ENCODE measurements at regions not wholly inside any gene's neighbourhood (a gene's known extent, or its start where the extent isn't known, plus 50 kb on each side); places are given as distances from the start of the nearest gene placed in this dataset.

DNA sequence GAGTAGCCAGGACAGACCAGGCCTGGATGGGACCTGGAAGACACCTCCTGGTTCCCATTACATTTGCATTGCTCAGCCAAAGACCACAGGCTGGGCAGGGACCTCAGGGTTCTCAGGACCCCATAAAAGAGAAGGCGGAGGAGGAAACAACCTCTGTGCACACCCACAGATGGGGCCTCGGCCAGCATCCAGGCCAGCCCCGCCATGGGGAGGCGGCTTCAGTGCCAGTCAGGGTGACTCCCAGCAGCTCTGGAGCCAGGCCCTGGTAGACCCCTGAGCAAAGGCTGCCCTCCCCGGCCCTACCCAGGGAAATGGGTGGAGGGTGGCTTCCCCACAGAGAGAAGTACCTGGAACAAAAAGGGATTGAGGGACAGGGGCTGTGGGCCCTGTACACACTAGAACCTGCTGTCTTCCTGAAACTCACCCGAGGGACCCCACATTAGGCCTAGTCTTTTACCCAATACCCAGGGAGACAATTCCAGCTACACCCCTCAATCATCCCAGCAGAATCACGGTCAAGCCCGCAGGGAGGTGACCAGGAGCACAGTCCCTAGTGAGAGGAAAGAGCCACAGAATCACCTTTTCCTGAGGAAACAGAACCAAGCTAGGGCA is 64.5 kb downstream of the PSMG1 start:
- ATAC-seq = no peak

DNA sequence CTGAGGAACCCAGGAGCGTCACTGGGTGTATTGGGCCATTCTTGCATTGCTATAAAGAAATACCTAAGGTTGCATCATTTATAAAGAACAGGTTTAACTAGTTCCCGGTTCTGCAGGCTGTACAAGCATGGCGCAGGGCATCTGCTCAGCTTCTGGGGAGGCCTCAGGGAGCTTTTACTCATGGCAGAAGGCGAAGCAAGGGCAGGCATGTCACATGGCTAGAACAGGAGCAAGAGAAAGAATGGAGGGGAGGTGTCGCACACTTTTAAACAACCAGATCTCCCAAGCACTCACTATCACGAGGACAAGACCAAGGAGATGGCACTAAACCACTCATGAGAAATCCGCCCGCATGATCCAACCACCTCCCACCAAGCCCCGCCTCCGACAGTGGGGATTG is 65.2 kb downstream of the PSMG1 start:
- TF ChIP-seq, protein P1, sequence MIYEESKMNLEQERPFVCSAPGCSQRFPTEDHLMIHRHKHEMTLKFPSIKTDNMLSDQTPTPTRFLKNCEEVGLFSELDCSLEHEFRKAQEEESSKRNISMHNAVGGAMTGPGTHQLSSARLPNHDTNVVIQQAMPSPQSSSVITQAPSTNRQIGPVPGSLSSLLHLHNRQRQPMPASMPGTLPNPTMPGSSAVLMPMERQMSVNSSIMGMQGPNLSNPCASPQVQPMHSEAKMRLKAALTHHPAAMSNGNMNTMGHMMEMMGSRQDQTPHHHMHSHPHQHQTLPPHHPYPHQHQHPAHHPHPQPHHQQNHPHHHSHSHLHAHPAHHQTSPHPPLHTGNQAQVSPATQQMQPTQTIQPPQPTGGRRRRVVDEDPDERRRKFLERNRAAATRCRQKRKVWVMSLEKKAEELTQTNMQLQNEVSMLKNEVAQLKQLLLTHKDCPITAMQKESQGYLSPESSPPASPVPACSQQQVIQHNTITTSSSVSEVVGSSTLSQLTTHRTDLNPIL (CRISPR knock-in tag; IDR thresholded peaks at IDR 0.05; ENCODE audit: low read depth) = no peak
- no peak for TF ChIP-seq GLIS3 (CRISPR knock-in tag; IDR thresholded peaks at IDR 0.05)
- no peak for TF ChIP-seq CSDC2 (CRISPR knock-in tag; IDR thresholded peaks at IDR 0.05)
- no peak for TF ChIP-seq ZNF565 (CRISPR knock-in tag; conservative IDR thresholded peaks at IDR 0.05; ENCODE audit: low read depth)
- no peak for TF ChIP-seq ZFP3 (CRISPR knock-in tag; IDR thresholded peaks at IDR 0.05)
- TF ChIP-seq, protein P2, sequence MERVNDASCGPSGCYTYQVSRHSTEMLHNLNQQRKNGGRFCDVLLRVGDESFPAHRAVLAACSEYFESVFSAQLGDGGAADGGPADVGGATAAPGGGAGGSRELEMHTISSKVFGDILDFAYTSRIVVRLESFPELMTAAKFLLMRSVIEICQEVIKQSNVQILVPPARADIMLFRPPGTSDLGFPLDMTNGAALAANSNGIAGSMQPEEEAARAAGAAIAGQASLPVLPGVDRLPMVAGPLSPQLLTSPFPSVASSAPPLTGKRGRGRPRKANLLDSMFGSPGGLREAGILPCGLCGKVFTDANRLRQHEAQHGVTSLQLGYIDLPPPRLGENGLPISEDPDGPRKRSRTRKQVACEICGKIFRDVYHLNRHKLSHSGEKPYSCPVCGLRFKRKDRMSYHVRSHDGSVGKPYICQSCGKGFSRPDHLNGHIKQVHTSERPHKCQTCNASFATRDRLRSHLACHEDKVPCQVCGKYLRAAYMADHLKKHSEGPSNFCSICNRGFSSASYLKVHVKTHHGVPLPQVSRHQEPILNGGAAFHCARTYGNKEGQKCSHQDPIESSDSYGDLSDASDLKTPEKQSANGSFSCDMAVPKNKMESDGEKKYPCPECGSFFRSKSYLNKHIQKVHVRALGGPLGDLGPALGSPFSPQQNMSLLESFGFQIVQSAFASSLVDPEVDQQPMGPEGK (CRISPR knock-in tag; IDR thresholded peaks at IDR 0.05; ENCODE audit: borderline replicate concordance) = no peak
- TF ChIP-seq ZNF70 (CRISPR knock-in tag; IDR thresholded peaks at IDR 0.05) = no peak
- TF ChIP-seq, protein P3, sequence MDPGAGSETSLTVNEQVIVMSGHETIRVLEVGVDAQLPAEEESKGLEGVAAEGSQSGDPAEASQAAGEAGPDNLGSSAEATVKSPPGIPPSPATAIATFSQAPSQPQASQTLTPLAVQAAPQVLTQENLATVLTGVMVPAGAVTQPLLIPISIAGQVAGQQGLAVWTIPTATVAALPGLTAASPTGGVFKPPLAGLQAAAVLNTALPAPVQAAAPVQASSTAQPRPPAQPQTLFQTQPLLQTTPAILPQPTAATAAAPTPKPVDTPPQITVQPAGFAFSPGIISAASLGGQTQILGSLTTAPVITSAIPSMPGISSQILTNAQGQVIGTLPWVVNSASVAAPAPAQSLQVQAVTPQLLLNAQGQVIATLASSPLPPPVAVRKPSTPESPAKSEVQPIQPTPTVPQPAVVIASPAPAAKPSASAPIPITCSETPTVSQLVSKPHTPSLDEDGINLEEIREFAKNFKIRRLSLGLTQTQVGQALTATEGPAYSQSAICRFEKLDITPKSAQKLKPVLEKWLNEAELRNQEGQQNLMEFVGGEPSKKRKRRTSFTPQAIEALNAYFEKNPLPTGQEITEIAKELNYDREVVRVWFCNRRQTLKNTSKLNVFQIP (CRISPR knock-in tag; IDR thresholded peaks at IDR 0.05; ENCODE audit: borderline replicate concordance, low read depth) = no peak
- TF ChIP-seq SNAI2 (CRISPR knock-in tag; IDR thresholded peaks at IDR 0.05) = no peak
- no peak for TF ChIP-seq ESRRG (CRISPR knock-in tag; IDR thresholded peaks at IDR 0.05)
- no peak for TF ChIP-seq BACH2 (CRISPR knock-in tag; IDR thresholded peaks at IDR 0.05; ENCODE audit: borderline replicate concordance)
- TF ChIP-seq, protein P4, sequence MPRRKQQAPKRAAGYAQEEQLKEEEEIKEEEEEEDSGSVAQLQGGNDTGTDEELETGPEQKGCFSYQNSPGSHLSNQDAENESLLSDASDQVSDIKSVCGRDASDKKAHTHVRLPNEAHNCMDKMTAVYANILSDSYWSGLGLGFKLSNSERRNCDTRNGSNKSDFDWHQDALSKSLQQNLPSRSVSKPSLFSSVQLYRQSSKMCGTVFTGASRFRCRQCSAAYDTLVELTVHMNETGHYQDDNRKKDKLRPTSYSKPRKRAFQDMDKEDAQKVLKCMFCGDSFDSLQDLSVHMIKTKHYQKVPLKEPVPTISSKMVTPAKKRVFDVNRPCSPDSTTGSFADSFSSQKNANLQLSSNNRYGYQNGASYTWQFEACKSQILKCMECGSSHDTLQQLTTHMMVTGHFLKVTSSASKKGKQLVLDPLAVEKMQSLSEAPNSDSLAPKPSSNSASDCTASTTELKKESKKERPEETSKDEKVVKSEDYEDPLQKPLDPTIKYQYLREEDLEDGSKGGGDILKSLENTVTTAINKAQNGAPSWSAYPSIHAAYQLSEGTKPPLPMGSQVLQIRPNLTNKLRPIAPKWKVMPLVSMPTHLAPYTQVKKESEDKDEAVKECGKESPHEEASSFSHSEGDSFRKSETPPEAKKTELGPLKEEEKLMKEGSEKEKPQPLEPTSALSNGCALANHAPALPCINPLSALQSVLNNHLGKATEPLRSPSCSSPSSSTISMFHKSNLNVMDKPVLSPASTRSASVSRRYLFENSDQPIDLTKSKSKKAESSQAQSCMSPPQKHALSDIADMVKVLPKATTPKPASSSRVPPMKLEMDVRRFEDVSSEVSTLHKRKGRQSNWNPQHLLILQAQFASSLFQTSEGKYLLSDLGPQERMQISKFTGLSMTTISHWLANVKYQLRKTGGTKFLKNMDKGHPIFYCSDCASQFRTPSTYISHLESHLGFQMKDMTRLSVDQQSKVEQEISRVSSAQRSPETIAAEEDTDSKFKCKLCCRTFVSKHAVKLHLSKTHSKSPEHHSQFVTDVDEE (CRISPR knock-in tag; IDR thresholded peaks at IDR 0.05) = no peak
- TF ChIP-seq ZNF8 (CRISPR knock-in tag; IDR thresholded peaks at IDR 0.05) = no peak
- TF ChIP-seq, protein P5, sequence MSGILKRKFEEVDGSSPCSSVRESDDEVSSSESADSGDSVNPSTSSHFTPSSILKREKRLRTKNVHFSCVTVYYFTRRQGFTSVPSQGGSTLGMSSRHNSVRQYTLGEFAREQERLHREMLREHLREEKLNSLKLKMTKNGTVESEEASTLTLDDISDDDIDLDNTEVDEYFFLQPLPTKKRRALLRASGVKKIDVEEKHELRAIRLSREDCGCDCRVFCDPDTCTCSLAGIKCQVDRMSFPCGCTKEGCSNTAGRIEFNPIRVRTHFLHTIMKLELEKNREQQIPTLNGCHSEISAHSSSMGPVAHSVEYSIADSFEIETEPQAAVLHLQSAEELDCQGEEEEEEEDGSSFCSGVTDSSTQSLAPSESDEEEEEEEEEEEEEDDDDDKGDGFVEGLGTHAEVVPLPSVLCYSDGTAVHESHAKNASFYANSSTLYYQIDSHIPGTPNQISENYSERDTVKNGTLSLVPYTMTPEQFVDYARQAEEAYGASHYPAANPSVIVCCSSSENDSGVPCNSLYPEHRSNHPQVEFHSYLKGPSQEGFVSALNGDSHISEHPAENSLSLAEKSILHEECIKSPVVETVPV (CRISPR knock-in tag; IDR thresholded peaks at IDR 0.05) = no peak
- TF ChIP-seq RARB (CRISPR knock-in tag; IDR thresholded peaks at IDR 0.05) = no peak
- no peak for TF ChIP-seq OSR1 (CRISPR knock-in tag; IDR thresholded peaks at IDR 0.05)
- TF ChIP-seq ARNTL (CRISPR knock-in tag; IDR thresholded peaks at IDR 0.05; ENCODE audit: borderline replicate concordance, low read depth) = no peak
- TF ChIP-seq TOX (CRISPR knock-in tag; IDR thresholded peaks at IDR 0.05; ENCODE audit: borderline replicate concordance) = no peak
- ATAC-seq = no peak

More for the DNA sequence above, 64.5 kb downstream of the PSMG1 start:
- TF ChIP-seq ZNF70 (CRISPR knock-in tag; IDR thresholded peaks at IDR 0.05) (no peak), PPARA (CRISPR knock-in tag; IDR thresholded peaks at IDR 0.05; ENCODE audit: borderline replicate concordance) (no peak), ZFP3 (CRISPR knock-in tag; IDR thresholded peaks at IDR 0.05) (no peak), RARB (CRISPR knock-in tag; IDR thresholded peaks at IDR 0.05) (no peak)

DNA sequence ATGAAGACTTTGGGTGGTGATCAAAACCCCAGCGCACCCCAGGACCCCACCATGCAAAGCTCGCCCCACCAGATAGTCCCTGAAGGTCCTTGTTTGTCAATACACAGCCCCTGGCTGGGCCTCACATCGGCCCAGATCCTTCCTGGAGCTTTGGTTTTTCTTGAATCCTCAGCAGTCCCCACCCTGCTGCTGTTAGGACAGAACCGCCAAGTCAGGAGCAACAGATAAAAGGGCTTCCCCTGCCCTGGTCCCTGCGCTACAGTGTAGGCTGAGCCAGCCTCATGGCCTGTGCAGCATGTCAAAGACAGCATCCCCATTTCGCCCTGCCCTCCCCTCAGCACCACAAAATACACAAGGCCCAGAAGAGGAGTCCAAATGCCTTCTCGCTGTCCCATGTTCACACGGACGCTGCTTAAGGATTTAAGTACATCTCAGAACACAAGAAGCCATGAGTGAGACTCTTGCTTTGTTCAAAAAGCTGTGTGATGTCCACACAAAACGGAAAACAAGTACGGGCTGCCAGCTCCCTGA is 65.7 kb downstream of the PSMG1 start:
- no peak for TF ChIP-seq ZNF565 (CRISPR knock-in tag; conservative IDR thresholded peaks at IDR 0.05; ENCODE audit: low read depth)
- no peak for TF ChIP-seq ISL1 (CRISPR knock-in tag; IDR thresholded peaks at IDR 0.05)
- no peak for TF ChIP-seq RARB (CRISPR knock-in tag; IDR thresholded peaks at IDR 0.05)
- no peak for TF ChIP-seq ZNF70 (CRISPR knock-in tag; IDR thresholded peaks at IDR 0.05)
- TF ChIP-seq ZNF8 (CRISPR knock-in tag; IDR thresholded peaks at IDR 0.05) = no peak
- TF ChIP-seq, protein P3 (CRISPR knock-in tag; IDR thresholded peaks at IDR 0.05; ENCODE audit: borderline replicate concordance, low read depth) = no peak
- no peak for TF ChIP-seq OSR1 (CRISPR knock-in tag; IDR thresholded peaks at IDR 0.05)
- TF ChIP-seq ZC3H10 (CRISPR knock-in tag; IDR thresholded peaks at IDR 0.05) = no peak
- no peak for TF ChIP-seq ZFP3 (CRISPR knock-in tag; IDR thresholded peaks at IDR 0.05)
- ATAC-seq = no peak
